HG03097 (cell line): ENCODE measurements at regions not wholly inside any gene's neighbourhood (a gene's known extent, or its start where the extent isn't known, plus 50 kb on each side); places are given as distances from the start of the nearest gene placed in this dataset.
"Not testable (repeated sequence)": the region's sequence is repeated elsewhere in the genome, so short reads cannot be mapped to it uniquely, and the experiment has no call there.

Experiments
- ATAC-seq: cut with Tn5 transposase; IDR thresholded peaks from one replicate; pipeline ENCODE4 v1.9.1; 2021; ENCODE audit not compliant: unreplicated experiment, low FRiP score

GRCh38 chr7:15838265-15838664 is 151.8 kb upstream of the MEOX2 start:
- ATAC-seq: no peak

- no peak for ATAC-seq
Measured at GRCh38 chr7:15837306-15837950, 150.9 kb upstream of the MEOX2 start.

DNA sequence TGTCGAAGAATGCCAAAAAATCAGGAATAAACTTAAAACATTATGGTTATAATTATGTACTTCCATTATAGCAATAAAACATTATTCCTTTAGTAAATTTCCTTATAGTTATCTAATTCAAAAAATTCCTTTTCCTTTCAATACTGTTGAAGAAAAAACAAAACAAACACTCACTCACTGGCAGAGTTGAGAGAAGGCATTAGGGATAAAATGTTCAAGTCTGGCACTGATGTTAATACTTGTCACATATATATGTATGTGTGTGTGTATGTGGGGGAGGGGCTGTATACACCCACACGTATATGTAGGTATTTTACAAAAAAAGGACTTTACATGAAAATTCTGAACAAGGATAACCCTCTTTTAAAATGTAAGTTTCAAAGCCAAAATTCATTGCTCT is 150.2 kb upstream of the MEOX2 start:
- no peak for ATAC-seq

DNA sequence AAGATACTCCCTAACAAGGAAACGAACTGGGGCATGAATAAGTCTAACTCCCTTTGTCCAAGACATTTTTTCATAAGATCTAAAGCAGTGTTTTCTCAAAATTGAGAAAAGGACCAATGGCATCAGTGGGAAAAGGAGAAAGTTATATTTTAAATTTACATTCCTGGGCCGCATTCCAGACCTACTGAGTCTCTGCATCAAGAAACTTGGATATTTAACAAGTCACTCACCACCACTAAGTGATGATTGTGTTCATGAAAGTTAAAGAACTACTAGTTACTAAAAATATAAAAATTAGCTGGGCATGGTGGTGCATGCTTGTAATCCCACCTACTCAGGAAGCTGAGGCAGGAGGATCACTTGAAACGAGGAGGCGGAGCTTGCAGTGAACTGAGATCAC is 149.6 kb upstream of the MEOX2 start:
- no peak for ATAC-seq

DNA sequence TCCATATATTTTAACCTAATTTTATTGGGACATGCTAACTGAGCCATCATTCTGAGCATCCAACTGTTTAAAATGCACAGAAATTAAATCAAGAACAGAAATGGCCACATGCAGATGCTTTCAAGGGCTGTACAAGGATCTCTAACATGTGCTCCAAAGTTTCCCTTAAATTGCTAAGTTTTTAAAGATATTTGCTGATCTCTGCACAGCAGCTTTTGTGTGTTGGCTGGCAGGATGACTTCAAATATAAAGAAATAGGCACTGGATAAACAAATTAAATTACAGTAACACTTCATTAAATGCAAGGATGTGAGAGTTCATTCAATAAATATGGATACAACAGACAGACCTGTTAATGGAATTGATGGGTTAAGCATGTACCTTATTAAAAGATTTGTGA is 148.0 kb upstream of the MEOX2 start:
- no peak for ATAC-seq

- no peak for ATAC-seq
Measured at GRCh38 chr7:15832996-15833395, 146.5 kb upstream of the MEOX2 start.

DNA sequence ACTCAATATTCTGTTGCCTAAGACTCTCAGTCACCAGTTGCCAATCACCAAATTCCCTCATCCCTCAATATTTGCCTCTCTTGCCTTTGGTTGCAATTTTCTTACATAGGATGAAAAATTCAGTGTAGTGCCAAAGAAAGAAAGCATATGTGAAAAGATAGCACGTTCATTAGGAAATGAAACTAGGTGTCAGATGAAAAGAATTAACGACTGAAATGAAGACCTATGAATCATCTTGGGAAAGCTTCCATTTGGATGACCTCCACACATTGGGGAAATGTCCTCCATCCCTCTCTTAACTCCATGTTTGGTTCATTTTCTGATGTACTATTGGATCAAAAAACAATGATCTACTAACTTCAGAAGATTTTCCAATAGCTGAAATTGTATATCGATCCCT is 145.1 kb upstream of the MEOX2 start:
- ATAC-seq: no peak

DNA sequence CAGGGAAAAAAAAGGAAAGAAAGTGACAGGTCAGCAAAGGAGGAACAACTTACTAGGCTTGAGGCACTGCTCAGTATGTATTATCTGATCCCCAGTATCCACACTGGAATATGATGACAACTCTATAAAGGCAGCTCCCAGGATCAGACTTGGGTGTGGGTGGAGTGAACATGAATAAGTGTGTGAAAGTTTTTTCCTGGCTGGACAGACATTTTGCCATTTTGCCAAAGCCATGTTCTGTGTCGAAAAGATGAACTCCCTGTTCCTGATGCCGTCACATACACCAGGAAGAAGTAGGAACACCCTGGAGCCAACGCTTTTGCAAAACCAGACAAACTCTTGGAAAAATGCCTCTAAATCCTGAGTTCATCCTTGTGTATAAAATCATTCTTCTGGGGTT is 143.2 kb upstream of the MEOX2 start:
- ATAC-seq: no peak

GRCh38 chr7:15828881-15829280 is 142.4 kb upstream of the MEOX2 start:
- ATAC-seq: no peak

- ATAC-seq: no peak
Measured at GRCh38 chr7:15821484-15822427, 135.3 kb upstream of the MEOX2 start.

DNA sequence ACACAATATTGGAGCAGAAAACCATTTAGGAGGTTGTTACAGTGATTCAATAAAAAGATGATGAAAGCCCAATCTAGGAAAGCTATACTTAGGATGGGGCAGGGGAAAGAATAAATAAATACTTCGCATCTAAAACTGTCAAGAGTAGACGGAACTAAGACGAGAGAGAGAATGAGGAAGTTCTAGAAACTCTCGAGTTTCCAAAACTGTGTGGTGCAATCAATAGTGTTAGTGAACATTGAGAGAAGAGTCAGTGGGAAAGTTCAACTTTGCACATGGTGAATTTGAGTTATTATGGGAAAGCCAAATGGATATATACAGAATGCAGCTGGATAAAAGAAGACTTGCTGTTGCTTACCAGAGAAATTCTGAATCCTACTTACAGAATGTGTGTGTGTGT is 133.8 kb upstream of the MEOX2 start:
- no peak for ATAC-seq

DNA sequence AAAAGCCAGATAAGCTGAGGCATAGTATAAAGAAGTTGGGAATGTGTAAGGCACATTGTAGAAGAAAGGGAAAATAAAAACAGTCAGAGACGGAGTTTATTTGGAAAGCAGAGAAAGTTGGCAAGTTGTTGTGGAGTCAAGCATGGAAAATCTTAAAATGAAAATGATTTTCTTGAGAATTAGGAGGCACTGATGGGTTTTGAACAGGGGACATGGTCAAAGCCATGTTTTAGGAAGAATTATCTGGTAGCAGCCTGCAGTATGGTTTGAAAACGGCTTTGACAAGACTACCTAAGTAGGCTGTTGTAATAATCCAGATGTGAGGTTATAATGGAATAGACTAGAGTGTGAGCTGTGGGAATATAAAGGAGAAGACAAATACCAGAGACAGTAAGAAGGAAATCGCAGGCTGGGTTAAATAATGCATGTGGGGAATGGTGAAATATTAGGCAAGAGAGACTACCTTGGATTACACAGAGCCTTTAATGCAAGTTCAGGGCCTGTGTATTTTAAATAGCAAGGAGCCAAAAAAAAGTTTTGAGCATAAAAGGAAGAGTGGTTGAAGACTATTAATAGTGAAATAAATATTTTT is 130.4 kb upstream of the MEOX2 start:
- ATAC-seq: no peak

- ATAC-seq: no peak
Measured at GRCh38 chr7:15813448-15813847, 127.0 kb upstream of the MEOX2 start.

DNA sequence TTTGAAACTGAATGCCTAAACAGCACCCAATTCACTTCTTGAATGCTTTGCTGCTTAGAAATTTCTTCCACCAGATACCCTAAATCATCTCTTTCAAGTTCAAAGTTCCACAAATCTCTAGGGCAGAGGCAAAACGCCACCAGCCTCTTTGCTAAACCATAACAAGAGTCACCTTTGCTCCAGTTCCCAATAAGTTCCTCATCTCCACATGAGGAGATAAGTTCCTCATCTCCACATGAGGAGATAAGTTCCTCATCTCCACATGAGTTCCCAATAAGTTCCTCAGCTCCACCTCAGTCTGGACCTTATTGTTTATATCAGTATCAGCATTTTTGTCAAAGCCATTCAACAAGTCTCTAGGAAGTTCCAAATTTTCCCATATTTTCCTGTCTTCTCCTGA is 123.9 kb upstream of the MEOX2 start:
- ATAC-seq: not testable (repeated sequence)

DNA sequence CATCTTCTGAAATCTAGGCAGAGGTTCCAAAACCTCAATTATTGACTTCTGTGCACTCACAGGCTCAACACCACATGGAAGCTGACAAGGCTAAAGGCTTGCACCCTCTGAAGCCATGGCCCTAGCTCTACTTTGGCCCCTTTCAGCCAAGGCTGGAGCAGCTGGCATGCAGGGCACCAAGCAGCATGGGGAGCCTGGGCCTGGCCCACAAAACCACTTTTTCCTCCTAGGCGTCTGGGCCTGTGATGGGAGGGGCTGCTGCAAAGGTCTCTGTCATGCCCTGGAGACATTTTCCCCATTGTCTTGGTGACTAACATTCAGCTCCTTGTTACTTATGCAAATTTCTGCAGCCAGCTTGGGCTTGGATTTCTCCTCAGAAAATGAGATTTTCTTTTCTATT is 123.5 kb upstream of the MEOX2 start:
- not testable (repeated sequence) for ATAC-seq

DNA sequence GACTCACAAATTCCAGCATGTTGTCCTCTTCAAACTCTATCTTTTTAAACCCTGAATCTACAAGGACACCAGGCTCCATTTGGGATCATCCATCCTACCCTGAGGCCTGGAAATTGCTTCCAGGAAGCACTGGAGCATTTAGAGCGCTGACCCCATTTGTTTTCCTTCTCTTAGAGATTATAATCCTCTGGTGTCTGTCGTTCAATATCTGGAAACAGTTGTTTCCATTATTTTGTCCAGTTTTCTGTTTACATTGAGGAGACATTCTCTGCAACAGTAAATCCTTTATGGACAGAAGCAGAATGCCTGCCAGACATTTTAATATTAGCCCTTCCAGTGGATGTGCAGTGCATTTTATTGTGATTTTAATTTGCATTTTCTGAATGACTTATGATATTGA is 119.4 kb upstream of the MEOX2 start:
- no peak for ATAC-seq

- ATAC-seq: no peak
Measured at GRCh38 chr7:15802425-15802824, 115.9 kb upstream of the MEOX2 start.

- no peak for ATAC-seq
Measured at GRCh38 chr7:15801551-15801950, 115.1 kb upstream of the MEOX2 start.

DNA sequence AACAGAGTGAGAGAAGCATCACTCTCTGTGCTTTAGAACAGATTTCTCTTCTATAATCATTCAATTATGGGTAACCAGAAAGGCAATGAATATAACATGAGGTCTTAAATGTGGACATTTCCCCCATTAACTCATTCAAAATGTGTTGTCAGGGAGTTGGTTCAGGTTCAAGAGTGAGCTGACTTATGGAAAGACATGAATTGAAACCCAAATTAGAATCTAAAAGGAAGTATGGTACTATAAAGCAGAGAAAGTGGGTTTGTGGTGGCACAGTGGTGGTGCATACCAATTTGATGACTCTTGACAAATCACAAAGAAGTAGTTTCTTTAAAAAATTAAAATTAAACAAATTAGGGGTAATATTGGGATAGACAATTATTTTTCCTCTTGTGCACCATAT is 114.6 kb upstream of the MEOX2 start:
- ATAC-seq: no peak

GRCh38 chr7:15798081-15798480 is 111.6 kb upstream of the MEOX2 start:
- ATAC-seq: no peak

GRCh38 chr7:15795393-15795792 is 108.9 kb upstream of the MEOX2 start:
- ATAC-seq: no peak

DNA sequence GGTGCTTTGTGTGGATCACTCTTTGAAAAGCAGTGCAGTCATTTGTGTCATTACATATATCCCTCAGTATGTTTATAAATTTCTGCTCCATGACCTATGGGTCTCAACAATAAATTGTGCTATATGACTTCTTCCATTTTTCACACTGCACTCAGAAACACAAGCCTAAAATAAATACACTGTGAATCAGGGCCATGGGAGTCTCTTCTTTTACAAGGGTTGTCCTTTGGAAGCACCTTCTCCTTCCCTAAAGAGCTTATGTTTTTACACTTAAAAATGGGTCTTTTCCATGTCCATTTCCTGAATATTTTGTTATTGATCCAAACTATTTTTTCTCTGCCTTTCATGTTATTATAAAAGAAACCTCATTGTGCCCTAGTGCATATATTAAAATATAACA is 108.3 kb upstream of the MEOX2 start:
- ATAC-seq: no peak
